Activated CD8-positive, alpha-beta T cell treated with anti-CD3 and anti-CD28 coated beads for 36 hours (primary cell): ENCODE measurements at regions not wholly inside any gene's neighbourhood (a gene's known extent, or its start where the extent isn't known, plus 50 kb on each side); places are given as distances from the start of the nearest gene placed in this dataset.

Experiments
- ATAC-seq: fragments of 200-7000 bp; cut with Tn5 transposase; one replicate; pipeline ENCODE4 v1.10.0; 2021; ENCODE audit warnings: mild to moderate bottlenecking, moderate library complexity
- CTCF ChIA-PET: fragments of 350-600 bp; sonication (Branson Sonifier 250); formaldehyde crosslinking; loops from one replicate; lab custom pipeline; 2021; ENCODE audit warnings: antibody characterized with exemption; lab: Charles Lee
- POLR2A ChIA-PET: fragments of 350-600 bp; sonication (Branson Sonifier 250); formaldehyde crosslinking; loops from one replicate; lab custom pipeline; 2021; ENCODE audit warnings: antibody characterized with exemption; lab: Charles Lee
- DNase-seq: peaks from one replicate; pipeline ENCODE4 v3.0.0-alpha.2; 2020
- H3K27ac Mint-ChIP-seq: one replicate; pipeline ENCODE4 v1.8.0; 2021; ENCODE audit warnings: mild to moderate bottlenecking, mixed read lengths
- H3K27me3 Mint-ChIP-seq: one replicate; pipeline ENCODE4 v1.8.0; 2021; ENCODE audit warnings: mixed read lengths
- H3K36me3 Mint-ChIP-seq: one replicate; pipeline ENCODE4 v1.8.0; 2021; ENCODE audit warnings: low read depth, mixed read lengths
- H3K4me1 Mint-ChIP-seq: one replicate; pipeline ENCODE4 v1.8.0; 2021; ENCODE audit warnings: low read depth, mixed read lengths
- H3K4me3 Mint-ChIP-seq: one replicate; pipeline ENCODE4 v1.8.0; 2021; ENCODE audit warnings: mild to moderate bottlenecking, moderate library complexity, mixed read lengths
- H3K9me3 Mint-ChIP-seq: one replicate; pipeline ENCODE4 v1.8.0; 2021; ENCODE audit warnings: mixed read lengths
- CTCF ChIP-seq: fragments of 200-600 bp; IDR thresholded peaks from one replicate; pipeline ENCODE4 v1.8.0; 2022; ENCODE audit warnings: antibody characterized with exemption, mild to moderate bottlenecking
- intact Hi-C: fragments of 100-400 bp; cut with micrococcal nuclease; formaldehyde crosslinking; loops from one replicate; pipeline ENCODE4 v1.10.0; 2022

- intact Hi-C loops = no loop called here
Observed at GRCh38 chr9:2321523-2322148, 300.0 kb upstream of the VLDLR start.

GRCh38 chr9:2324742-2325141, 296.8 kb upstream of the VLDLR start:
- Mint-ChIP-seq H3K27me3 (peaks cover 5% of the 10 kb centered on the region), H3K36me3 (no peaks in the 10 kb centered on the region), H3K27ac (no peak overlapping the region), H3K4me1 (no peaks in the 10 kb centered on the region), H3K4me3 (no peak overlapping the region), H3K9me3 (no peaks in the 10 kb centered on the region)
- DNase-seq = no peak
- TF ChIP-seq CTCF = no peak
- intact Hi-C loops = no loop called here
- ATAC-seq = no peak
- ChIA-PET CTCF (no interaction called here), POLR2A (no interaction called here)

More at GRCh38 chr9:2321523-2322148, 300.0 kb upstream of the VLDLR start:
- CTCF ChIA-PET = no interaction called here
- Mint-ChIP-seq H3K9me3 (no peaks in the 10 kb centered on the region), H3K36me3 (no peaks in the 10 kb centered on the region), H3K27ac (no peak overlapping the region), H3K27me3 (peaks cover 5% of the 10 kb centered on the region), H3K4me1 (no peaks in the 10 kb centered on the region), H3K4me3 (no peak overlapping the region)
- DNase-seq (no peak), ATAC-seq (no peak)
- no peak for TF ChIP-seq CTCF
- POLR2A ChIA-PET = no interaction called here

GRCh38 chr9:2332663-2333062, 288.9 kb upstream of the VLDLR start:
- no peaks in the 10 kb centered on the region for H3K36me3 Mint-ChIP-seq
- intact Hi-C loops = no loop called here
- no peak overlapping the region for H3K27ac Mint-ChIP-seq
- no peaks in the 10 kb centered on the region for H3K4me1 Mint-ChIP-seq
- no peak overlapping the region for H3K4me3 Mint-ChIP-seq
- no peak for TF ChIP-seq CTCF
- DNase-seq (no peak), ATAC-seq (no peak)
- ChIA-PET CTCF (no interaction called here), POLR2A (interaction anchor here (0.7 kb wide), 1 partner anchor 9 kb away, joined by 3 read pairs; no protein-coding TSS in a partner anchor)
- peaks cover 1% of the 10 kb centered on the region for H3K9me3 Mint-ChIP-seq
- H3K27me3 Mint-ChIP-seq = no peaks in the 10 kb centered on the region

- DNase-seq (no peak), ATAC-seq (no peak)
- Mint-ChIP-seq H3K4me1 (no peaks in the 10 kb centered on the region), H3K4me3 (no peak overlapping the region), H3K9me3 (peaks cover 1% of the 10 kb centered on the region), H3K27me3 (no peaks in the 10 kb centered on the region), H3K27ac (no peak overlapping the region), H3K36me3 (no peaks in the 10 kb centered on the region)
- no peak for TF ChIP-seq CTCF
- intact Hi-C loops = no loop called here
- ChIA-PET POLR2A (no interaction called here), CTCF (no interaction called here)
Observed at GRCh38 chr9:2335260-2335659, 286.3 kb upstream of the VLDLR start.

GRCh38 chr9:2336055-2336454, 285.5 kb upstream of the VLDLR start:
- ChIA-PET CTCF (no interaction called here), POLR2A (no interaction called here)
- peak; percentile 2 for DNase-seq
- H3K27ac Mint-ChIP-seq = no peak overlapping the region
- H3K36me3 Mint-ChIP-seq = no peaks in the 10 kb centered on the region
- H3K4me1 Mint-ChIP-seq = no peaks in the 10 kb centered on the region
- TF ChIP-seq CTCF = no peak
- H3K9me3 Mint-ChIP-seq = no peaks in the 10 kb centered on the region
- no peak for ATAC-seq
- H3K4me3 Mint-ChIP-seq = no peak overlapping the region
- intact Hi-C loops = no loop called here
- H3K27me3 Mint-ChIP-seq = no peaks in the 10 kb centered on the region
